ENCODE measurements at regions not wholly inside any gene's neighbourhood (a gene's known extent, or its start where the extent isn't known, plus 50 kb on each side); places are given as distances from the start of the nearest gene placed in this dataset.
A peak's percentile ranks its signal among the peaks of the same experiment; 100 is the strongest.

DNA sequence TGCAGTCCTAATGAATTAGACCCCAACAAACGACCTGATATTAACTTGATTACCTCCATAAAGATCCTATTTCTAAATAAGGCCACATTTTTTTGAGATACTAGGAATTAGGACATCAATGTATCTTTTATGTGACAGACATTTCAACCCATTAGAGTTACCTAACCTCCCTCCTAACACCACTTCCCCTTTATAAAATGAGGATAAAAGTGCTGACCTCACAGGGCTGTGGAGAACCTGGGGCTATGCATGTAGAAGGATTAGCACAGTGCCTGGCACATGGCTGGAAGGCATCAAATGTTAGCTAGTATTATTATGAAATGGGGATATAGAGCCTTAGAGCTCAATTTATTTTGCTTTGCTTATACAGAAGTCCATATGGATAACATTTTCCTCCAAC, 53.5 kb upstream of the LRRN1 start:
- no peak for DNase-seq

DNA sequence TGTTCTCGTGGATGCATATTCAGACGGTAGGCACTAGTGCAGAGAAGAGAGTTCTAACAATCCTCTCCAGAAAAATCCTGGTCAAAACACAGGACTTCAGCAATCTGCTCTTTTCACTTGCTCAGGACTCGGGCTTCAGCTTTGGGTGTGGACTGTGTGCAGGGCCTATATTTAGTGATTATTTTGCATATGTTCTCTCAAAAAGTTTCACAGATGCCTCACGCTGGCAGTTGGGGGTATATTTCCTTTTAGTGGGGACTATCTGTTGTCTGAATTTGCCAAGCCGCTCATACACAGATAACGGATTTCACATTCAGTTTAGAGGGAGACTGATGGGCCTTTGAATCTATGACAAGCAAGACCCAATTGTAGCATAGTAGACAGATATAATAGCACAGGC, 54.4 kb upstream of the LRRN1 start:
- no peak for DNase-seq

DNA sequence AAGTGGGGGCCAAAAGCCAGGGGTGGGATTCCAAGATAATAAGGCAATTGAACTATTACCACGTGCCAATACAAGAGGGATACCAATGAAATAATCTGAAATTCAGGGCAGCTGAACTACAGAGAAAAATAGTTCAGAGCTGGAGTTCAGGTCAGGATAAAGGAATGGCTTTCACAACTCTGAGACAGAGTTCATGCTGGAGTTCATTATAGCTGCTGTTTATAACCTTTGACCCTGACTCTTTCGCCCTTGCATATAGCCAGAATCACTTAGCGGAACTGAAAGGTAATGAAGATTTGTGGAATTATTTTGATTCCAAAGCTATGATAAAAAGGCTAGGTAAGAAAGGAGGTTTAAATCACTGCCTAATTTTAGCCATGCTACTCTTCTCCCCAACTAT, 55.5 kb upstream of the LRRN1 start:
- no peak for DNase-seq

DNA sequence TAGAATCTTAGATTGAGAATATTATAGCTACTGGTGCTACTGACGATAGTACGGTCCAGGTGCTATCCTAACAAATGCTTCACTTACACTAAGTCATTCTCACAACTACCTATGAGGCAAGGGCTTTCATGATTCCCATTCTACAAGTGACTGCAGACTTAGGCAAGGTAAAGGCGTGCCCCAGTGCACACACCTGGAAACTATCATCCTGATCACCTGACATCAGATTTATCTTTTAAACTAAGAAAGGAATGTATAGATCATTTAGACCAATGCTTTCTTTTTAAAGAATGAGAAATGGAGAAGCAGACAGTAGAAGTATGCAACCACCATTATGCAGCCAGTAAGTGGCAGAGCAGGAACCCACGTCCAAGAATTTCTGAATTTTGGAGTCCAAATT, 59.2 kb upstream of the LRRN1 start:
- no peak for DNase-seq

DNA sequence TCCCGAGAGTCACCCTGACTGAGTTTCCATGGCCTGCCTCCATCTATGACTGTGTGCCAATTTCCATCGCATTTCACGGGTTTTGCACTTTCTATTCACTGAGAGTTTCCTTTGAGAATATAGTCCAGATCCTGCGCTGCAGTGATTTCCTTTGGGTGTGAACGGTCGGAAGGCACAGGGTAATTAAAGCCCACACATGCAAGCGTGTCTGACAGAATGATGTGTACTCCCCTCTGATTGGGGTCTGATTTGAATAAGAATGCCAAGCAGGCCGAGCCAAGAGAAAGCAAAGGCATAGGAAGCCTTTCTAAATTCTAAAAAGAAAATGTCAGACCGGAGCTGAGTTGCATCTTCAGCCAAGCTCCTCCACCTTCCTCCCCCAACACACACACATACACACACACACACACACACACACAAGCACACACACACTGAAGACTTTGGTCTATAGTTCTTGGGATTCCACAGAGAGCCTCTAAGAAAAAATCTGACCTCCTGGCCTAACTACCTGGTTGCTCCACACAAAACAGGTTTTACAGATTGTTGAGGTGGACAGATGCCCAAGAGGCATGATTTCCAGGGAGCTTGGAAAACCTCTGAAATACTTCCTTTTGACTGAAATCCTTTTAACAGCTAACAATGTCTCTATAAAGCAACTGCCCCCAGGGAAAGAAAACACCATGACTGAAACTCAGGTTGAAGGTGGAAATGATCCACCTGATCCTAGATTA, 59.7 kb upstream of the LRRN1 start:
- no peak for DNase-seq

DNA sequence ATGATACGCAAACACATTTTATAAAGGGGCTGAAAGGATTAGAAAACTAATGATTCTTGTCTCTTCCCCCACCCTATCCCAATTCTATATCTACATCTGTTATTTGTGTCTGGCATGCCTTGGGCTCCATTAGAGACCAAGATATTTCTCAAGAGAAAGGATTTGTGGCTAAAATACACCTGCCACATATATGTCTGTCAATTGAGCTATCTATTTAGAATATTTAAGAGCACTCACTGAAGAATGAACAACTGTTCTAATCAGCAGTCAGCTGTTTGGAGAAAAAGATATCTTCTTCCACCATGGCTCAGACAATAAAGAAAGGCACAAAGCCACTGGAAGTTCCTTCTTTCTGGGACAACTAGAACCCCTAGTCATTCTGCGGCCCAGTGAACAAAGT, 61.7 kb upstream of the LRRN1 start:
- no peak for DNase-seq

DNA sequence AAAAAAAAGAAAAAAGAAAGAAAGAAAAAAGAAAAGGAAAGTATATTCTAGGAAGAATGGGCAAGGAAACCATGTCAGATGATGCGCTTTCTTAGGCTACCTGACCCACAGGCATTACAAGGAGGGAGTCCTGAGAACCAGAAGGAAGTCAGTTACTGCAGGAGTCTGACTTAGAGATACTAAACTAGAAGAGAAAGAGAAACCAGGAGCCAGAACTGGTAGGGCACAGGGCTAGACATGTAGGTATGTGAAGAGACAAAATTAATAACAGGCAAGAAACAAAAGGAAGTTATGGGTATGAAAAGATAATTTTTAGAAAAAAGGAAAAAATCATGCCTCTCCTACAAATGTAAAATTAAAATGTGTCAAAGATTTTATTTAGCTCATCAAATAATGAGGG, 63.3 kb upstream of the LRRN1 start:
- DNase-seq: no peak

DNA sequence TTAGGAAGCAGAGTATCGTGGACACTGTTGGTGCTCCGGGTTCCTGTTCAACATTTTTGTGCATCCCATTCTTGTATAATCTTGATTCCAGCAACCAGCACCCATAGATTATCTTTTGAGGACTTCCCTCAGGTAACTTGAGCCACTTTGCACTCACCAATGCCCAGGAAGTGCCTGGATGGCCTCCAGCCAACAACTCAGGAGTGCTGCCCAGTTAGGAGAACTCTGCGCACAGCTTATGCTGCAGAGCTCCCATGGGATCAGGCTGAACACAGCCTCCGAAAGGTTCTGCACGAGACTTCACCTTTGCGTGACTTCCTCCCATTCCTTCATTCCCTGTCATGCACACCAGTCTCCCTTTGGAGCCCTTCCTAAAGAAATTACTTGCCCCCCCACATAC, 64.3 kb upstream of the LRRN1 start:
- no peak for DNase-seq

DNA sequence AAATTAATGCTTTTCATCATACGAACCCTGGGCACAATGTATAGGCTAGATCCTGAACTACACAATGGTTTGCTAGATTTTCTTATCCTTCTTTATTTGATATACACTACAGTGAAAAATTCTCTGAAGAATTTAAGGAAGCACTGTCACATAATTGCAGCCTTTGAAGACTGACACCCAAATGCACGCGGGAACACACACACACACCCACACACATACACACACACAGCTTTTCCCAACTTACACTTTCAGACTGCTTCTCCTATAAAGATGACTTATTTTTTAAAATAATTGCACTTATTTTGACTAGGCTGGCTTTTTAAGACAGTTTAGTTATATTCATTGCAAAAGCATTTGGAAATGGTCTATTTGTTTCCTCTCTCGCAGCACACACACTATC, 70.0 kb upstream of the LRRN1 start:
- no peak for DNase-seq

DNA sequence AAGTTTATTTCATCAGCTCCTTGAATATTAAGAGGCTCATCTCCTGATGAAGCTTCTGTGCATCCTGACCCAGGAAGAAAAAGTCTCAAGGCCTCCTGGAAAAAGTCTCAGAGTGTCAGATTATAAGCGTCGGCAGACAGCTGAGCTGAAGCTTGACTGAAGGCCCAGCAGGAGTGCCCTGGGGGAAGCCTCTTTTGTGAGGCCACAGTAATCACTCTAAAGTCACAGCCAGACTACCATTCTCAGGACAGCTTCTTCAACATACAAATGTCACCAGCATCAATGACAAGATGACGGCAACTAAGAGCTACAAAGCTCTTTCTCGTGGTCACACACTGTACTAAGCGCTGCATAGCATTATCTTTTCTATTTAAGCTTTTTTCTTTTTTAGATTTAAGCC, 72.7 kb upstream of the LRRN1 start:
- no peak for DNase-seq

DNA sequence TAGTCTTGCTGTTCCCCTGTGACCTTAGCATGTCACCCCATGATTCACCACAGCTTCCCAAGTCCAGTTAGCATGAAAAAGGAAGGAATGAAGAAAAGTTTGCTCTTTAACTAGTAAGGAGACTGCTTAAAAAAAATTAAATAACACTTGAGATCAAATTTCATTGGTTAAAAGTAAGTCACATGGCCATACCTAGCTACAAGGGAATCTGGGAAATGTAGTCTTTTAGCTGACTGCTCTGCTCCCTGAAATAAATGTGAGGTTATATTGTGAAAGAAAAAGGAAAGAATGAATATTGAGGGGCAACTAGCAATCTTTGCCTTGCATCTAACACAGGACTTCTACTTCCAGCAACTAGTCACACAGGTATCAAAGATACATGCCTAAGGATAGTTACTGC, 84.7 kb upstream of the LRRN1 start:
- no peak for DNase-seq

DNA sequence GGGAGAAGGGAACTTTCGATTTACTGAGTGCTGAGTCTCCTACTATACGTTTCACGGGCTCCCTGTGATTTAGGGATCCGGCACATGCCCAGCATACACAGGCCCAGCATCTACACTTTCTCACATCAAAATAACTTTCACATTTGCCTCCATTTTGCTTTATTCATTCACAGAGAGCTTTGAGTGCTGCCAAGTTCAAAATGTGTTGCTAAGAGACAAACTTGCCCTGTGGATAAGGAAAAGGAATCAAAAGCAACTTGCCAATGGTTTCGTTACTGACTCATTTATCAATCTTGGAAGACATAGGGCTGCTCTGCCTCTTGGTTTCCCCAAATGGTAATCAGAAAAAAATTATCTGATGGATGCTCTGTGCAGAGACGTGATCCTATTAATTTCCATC, 86.3 kb upstream of the LRRN1 start:
- no peak for DNase-seq

DNA sequence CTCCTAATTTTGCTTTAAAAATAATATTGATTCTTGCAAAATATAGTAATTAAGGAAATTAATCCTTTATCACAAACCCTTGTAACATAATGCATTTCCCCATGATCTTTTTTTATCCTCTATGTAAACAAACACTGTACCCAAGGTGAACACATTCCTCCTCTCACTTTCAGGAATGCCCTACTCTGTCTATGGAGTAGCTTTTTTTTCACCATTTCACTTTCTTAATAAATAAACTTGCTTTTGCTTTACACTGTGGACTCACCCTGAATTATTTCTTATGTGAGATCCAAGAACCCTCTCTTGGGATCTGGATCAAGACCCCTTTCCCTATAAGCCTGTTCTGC, 90.5 kb upstream of the LRRN1 start:
- no peak for DNase-seq

DNA sequence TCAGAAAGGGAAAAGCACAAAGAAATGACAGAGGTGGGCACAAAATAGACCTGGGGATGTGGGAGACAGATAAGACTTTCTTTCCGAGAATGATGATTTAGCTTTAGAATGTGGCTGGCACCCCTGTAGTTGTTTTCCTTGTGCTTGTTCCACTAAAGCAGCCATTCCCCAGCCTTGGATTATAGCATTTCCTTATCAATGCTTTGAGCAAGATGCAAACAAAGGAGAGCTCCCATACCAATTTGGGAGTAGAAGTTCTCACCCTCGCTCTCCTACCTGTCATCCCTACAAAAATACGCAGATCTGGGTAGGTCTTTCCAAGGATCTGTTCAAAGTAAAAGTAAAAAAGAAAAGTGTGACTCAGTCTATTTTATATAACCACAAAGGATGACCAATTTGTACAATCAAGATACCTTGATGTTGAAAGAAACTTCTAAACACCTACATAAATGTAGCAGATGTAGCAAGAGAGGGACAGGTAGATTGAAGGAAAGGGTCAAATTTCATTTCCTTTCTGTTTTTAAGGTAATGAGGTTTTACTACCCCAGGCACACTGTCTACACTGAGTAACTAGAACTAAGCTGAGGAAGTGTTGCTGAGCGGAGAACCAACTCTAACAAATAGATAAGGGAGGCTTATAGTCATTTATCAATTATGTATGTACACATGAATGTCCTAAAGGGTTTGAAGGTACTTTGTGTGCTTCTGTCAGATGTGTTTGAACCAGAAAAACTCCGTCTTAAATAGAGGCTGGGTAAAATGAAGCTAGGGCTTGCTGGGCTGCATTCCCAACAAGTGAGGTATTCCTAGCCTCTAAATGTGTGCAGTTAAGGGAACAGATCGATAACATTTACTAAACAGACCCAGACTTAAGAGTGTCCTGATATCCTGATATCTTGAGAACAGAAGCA, 91.1 kb upstream of the LRRN1 start:
- DNase-seq: no peak

DNA sequence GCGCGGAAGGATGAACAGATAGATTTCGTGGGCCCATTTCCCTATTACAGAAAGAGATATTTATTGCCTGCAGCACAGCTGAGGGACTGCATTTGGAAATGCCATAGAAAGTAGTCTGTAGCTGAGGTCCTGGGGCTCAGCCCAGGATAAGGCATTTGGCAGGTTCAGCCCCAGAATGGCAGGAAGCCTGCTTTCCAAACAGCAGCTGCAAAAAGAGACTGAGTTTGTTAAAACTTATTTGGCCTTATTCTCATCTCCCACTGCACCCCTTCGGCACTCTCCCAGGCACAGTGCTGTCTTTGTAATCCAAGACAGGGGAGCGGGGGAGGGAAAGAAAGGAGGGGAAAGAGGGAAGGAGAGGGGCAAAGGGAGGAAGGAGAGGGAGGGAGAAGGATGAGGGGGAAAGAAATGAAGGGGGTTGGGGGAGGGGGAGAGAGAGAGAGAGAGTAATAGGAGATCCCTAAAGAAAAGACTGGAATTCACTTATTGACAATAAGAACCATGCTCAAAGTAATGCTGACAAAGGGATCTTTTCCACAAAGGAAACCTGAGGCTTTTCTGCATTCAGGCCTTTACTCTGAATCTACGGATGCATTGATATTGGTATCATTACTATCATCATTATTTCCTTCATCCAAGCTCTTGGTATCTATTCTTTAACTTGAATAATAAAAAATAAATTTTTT, 94.0 kb upstream of the LRRN1 start:
- DNase-seq: peak; percentile 66

DNA sequence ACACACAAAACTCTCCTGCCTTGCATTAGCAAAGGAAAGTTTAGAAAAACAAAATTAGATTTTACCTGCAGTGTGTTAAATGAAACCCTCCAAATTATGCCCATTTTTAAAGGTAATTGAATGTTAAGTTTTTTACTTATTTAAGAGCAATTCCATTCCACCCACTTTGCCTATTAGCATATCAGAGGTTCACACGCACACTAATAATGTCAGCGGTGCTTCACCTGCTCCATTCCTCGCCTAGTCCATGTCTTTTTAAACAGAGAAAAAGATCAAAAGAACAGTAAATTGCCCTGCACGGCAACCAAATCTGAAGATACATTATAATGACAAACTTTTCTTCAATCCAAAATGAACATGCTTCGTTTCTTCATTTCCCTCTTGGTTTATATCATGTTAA, 97.3 kb upstream of the LRRN1 start:
- DNase-seq: no peak

DNA sequence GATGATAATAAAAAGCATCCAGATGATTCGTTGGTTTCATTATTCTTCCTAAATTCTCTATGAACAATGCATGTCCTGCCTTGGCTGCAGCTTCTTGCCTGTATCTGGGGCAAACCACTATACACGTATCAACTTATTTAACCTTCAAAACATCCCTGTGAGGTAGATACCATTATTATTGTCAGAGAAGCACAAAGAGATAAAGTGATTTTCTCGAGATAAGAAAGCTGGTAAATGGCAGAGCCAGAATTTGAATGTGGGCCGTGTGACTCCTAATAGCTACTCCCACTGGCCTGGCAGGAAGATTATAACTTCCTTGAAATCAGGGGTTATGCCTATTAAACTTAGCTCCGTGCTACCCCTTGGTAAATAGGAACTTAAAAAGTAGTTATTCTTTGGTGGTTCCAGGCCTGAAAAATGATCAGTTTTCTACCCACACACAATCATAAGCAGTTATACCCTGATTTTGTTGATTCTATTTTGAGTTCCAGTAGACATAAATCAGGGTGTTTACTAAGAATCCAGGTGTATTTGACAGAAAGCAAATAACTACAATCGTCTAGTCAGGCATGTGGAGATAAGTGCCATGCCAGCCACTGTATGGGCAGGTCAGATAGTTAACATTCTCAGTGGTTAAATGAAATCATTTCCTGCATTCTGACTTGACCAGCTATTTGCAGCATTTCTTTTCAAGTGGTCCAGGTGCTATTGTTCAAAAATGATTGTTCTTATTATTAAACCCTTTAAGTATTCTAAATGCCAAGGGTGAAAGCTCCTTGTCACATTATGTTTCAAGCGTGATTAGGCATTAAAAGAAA, 99.2 kb upstream of the LRRN1 start:
- no peak for DNase-seq

DNA sequence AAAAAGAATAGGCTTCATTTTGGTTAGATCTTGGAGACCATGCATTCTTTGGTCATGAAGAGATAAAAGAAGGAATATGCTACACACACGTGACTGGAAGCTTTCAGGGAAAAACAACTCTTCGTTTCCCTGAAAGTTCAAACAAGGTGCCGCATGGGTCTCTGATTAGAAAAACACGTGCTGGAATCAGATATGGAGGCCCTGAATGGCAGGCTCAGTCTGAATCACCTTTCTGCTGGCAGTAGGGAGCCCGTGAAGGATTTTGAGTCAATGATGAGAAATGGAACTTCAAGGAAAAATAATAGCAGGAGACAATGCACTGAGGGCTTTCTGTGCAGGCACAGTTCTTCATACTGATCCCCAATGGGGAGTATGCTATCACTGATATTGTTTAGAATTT, 99.8 kb upstream of the LRRN1 start:
- no peak for DNase-seq

DNA sequence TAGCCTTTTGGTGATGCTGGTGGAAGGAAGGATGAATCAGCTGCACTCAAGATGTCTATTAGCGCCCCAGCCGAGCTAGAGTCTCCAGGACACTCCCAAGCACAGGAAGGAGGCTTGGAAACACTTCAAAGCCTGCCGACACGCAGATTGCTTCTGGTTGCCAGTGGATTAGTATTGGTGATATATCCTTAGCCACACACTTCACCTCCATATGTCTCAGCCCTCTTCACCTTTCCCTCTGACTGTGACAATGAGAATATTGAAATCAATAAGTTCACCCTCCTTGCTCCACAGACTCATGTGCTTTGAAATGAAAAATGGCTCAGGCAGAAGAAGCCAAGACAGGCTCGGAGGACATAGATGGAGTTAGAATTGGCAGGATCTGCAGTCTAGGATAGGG, 102.9 kb upstream of the LRRN1 start:
- no peak for DNase-seq

DNA sequence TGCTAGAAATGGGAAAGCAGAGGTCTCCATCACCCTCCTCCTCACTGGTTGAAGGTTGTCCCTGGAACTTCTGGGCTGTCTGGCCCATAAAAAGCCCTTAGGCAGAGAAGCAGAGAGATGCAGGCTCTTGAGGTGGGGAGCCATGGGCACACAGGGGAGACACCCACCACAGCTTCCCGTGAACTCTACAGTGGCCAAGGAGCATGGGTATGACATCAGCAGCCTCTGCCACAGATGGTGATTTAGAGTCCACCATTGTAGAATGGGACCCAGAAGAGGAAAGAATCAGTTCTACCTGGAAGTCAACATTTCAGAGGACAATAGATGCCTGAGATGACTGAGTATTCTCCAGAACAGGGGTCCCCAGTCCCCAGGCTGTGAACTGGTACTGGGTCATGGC, 105.6 kb upstream of the LRRN1 start:
- DNase-seq: no peak

DNA sequence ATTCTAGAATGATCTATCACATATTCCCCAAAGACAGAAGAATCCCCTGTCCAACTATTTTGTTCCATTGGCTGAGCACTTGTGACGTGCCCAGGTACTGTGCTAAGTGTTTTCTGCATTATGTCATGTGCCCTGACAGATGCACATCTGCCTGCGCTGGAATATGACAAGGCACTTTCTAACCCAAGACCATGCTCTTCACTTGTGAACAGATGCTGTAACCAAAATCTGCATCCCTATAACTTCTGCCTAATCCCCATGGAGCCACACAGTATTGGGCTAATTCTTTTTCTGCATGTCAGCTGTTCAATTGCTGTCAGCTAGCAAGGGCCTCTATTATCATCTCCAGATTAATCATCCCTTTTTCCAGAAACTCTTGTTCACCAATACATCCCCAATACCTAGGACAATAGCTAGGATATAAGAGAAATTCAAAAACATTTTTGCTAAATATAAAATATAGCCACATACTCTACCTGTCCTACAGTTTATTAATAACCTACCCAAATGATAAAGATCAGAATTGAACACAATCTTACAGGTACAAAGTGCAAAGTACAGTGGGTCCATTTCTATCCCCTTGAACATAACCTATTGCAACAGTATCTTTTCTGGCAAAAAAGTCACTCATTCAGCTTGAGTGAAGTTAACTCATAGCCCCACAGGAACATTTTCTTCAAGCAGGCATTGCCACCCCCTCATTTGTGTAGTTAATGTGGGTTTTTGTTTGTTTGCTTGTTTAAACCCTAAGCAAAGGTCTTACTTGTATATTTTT, 109.4 kb upstream of the LRRN1 start:
- no peak for DNase-seq

All from skin of body (tissue), 1 donor.